RWPE2 (cell line): ENCODE measurements at regions not wholly inside any gene's neighbourhood (a gene's known extent, or its start where the extent isn't known, plus 50 kb on each side); places are given as distances from the start of the nearest gene placed in this dataset.

Source experiments
- ATAC-seq: fragments of 200-7000 bp; cut with Tn5 transposase; 3 replicates; pipeline ENCODE4 v1.9.1; 2021; ENCODE audit warnings: low read depth
- DNase-seq: peaks from one replicate; pipeline ENCODE4 v3.0.0-alpha.2; 2020; ENCODE audit warnings: low spot score
- H3K27ac ChIP-seq: fragments of 450-650 bp; 2 replicates; pipeline ENCODE4 v1.5.1; 2017; ENCODE audit warnings: mild to moderate bottlenecking; ENCODE audit not compliant: poor library complexity, severe bottlenecking
- H3K27me3 ChIP-seq: fragments of 250-450 bp; sonication (Bioruptor Pico); 2 replicates; pipeline ENCODE4 v1.5.1; 2021; ENCODE audit warnings: mild to moderate bottlenecking, moderate library complexity; ENCODE audit not compliant: insufficient read depth, poor library complexity, severe bottlenecking
- H3K36me3 ChIP-seq: fragments of 250-450 bp; sonication (Bioruptor Pico); 2 replicates; pipeline ENCODE4 v1.5.1; 2020; ENCODE audit warnings: low read depth, mild to moderate bottlenecking, moderate library complexity
- H3K4me1 ChIP-seq: fragments of 250-450 bp; sonication (Bioruptor Pico); 2 replicates; pipeline ENCODE4 v1.5.1; 2021; ENCODE audit warnings: mild to moderate bottlenecking, moderate library complexity; ENCODE audit not compliant: insufficient read depth, poor library complexity, severe bottlenecking
- H3K4me3 ChIP-seq: fragments of 250-450 bp; sonication (Bioruptor Pico); 2 replicates; pipeline ENCODE4 v1.5.1; 2021; ENCODE audit warnings: mild to moderate bottlenecking, moderate library complexity; ENCODE audit not compliant: severe bottlenecking
- H3K9me3 ChIP-seq: fragments of 250-450 bp; sonication (Bioruptor Pico); 2 replicates; pipeline ENCODE4 v1.5.1; 2021; ENCODE audit warnings: mild to moderate bottlenecking, moderate library complexity; ENCODE audit not compliant: severe bottlenecking
- CTCF ChIP-seq: fragments of 450-650 bp; IDR thresholded peaks from one replicate; pipeline ENCODE4 v1.5.1; 2017; ENCODE audit warnings: mild to moderate bottlenecking, moderate library complexity; ENCODE audit not compliant: poor library complexity, severe bottlenecking

DNA sequence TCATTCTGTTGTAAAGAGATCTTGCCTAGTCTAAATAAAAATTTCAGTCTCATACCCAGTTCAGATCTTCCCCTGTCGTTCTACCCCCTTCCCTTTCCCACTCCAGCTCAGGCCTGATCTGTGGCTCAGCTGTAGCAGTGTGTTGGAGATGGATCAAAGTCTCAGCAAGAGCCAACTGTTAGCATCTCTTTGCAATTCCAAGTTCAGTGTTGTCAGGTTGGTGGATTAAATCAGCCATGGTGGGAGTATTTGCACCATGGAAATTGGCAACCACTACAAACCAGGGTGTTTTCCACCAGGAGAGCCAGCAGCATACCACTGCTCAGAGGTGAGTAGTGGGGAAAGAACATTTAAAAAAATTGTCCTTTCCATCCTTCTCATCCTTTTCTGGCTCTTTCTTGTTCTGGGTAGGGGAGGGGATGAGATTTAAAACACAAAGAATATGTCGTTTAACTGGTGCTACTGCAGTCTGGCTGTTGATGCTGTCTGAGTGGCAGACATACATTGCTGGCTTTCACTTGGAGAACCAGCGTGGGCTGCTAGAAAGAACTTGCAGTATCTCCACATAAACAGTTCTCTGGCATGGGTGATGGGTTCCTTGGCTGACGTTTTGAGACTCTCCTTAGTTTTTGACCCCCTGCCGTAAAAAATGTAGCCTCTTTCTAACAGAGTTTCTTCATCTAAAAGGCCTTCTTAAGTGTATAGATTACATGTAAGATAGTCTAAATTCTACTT is 514.1 kb downstream of the RAB38 start:
- no peaks in the 10 kb centered on the region for H3K4me1 ChIP-seq
- no peak overlapping the region for H3K27ac ChIP-seq
- no peaks in the 10 kb centered on the region for H3K9me3 ChIP-seq
- no peak for ATAC-seq
- H3K36me3 ChIP-seq = no peaks in the 10 kb centered on the region
- no peak for TF ChIP-seq CTCF
- H3K27me3 ChIP-seq = no peaks in the 10 kb centered on the region
- H3K4me3 ChIP-seq = no peak overlapping the region
- DNase-seq = no peak

DNA sequence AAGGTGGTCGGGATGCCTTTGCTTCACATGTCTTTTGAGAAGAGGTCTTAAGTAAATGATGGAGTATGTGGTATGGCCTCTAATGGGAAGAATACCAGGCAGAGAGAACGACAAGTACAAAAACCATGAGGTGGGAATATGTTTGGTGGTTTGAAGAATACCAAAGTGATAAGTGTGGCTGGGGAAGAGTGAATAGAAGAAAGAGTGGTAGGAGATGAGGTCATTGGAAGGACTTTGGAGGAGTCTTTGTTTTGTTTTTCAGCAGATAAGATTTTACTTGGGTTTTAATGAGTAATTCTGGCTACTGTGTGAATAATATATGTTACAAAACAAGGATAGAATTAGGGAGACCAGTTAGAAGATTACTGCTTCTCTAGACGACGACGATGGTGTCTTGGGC is 515.4 kb downstream of the RAB38 start:
- TF ChIP-seq CTCF = no peak
- Histone ChIP-seq H3K4me1 (no peaks in the 10 kb centered on the region), H3K27me3 (no peaks in the 10 kb centered on the region), H3K36me3 (no peaks in the 10 kb centered on the region), H3K27ac (no peak overlapping the region), H3K4me3 (no peak overlapping the region), H3K9me3 (no peaks in the 10 kb centered on the region)
- DNase-seq (no peak), ATAC-seq (no peak)

DNA sequence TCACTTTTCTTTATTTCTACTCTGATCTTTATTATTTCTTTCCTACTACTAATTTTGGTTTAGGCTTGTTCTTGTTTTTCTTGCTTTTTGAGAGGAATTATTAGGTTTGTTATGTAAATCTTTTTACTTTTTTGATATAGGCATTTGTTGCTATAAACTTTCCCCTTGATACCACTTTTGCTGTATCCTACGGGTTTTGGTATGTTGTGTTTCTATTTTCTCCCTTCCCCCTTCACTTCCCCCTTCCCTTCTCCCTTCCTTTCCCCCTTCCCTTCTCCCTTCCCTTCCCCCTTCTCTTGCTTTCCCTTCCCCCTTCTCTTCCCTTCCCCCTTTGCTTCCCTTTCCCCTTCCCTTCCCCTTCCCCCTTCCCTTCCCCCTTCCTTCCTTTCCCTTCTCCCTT is 529.6 kb downstream of the RAB38 start:
- no peaks in the 10 kb centered on the region for H3K36me3 ChIP-seq
- H3K27me3 ChIP-seq = no peaks in the 10 kb centered on the region
- ATAC-seq = no peak
- H3K9me3 ChIP-seq = no peaks in the 10 kb centered on the region
- H3K4me3 ChIP-seq = no peak overlapping the region
- no peak for DNase-seq
- H3K4me1 ChIP-seq = no peaks in the 10 kb centered on the region
- no peak overlapping the region for H3K27ac ChIP-seq
- TF ChIP-seq CTCF = no peak

- H3K9me3 ChIP-seq = no peaks in the 10 kb centered on the region
- no peak for TF ChIP-seq CTCF
- no peaks in the 10 kb centered on the region for H3K4me1 ChIP-seq
- DNase-seq (no peak), ATAC-seq (no peak)
- H3K27me3 ChIP-seq = peaks cover 3% of the 10 kb centered on the region
- H3K4me3 ChIP-seq = no peak overlapping the region
- H3K27ac ChIP-seq = no peak overlapping the region
- no peaks in the 10 kb centered on the region for H3K36me3 ChIP-seq
These were observed 535.4 kb downstream of the RAB38 start for GRCh38 chr11:87639753-87640364.

DNA sequence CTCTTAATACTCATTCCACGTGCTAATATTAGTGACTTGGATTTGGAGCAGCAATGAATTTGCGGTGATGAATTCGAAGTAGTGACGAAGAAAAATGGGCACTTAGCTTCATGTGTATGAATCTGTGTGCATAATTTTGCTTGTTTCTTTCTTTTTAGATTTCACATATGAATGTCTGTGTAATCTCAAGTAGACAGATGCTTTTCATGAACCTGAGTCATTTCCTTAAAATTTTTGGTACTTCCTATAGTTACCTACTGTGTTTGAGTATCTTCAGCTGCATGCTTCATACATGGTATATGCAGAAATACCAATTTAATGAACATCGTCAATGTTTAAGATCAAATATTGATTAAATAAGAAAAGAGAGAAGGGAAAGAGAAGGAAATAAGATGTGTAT is 540.2 kb downstream of the RAB38 start:
- H3K27ac ChIP-seq = no peak overlapping the region
- no peaks in the 10 kb centered on the region for H3K36me3 ChIP-seq
- H3K4me3 ChIP-seq = no peak overlapping the region
- DNase-seq (no peak), ATAC-seq (no peak)
- no peak for TF ChIP-seq CTCF
- peaks cover 3% of the 10 kb centered on the region for H3K27me3 ChIP-seq
- H3K9me3 ChIP-seq = no peaks in the 10 kb centered on the region
- no peaks in the 10 kb centered on the region for H3K4me1 ChIP-seq
